HG02870 (cell line): ENCODE measurements at regions not wholly inside any gene's neighbourhood (a gene's known extent, or its start where the extent isn't known, plus 50 kb on each side); places are given as distances from the start of the nearest gene placed in this dataset.

Experiments used
- ATAC-seq: cut with Tn5 transposase; IDR thresholded peaks from one replicate; pipeline ENCODE4 v1.9.1; 2021; ENCODE audit warnings: mild to moderate bottlenecking, moderate library complexity; ENCODE audit not compliant: unreplicated experiment

DNA sequence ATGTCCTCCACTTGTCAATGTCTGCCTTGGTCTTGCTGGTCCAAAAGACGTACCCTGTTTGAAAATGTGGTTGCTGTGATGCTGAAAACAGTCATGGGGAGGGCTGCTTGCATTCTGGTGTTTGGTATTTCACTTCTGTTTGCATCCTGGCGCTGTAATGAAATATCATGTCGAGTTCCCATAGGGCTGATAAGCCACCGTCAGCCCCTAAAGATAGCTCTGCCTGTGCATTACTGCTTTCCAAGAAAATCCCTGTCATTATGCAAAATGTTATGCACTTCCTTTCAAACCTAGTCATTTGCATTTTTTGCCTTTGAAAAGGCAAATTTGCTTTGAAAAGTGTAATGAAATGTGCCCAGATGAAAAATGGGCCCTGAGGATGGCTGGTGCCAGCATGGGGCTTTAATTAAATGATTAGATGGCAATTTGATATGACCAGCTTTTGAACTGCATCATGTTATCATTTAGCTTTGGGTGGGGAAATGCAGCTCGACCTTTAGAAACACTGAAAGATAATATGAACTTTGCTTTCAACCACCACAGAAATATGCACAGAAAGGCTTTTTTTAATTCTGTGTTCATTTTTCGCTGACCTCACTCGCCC lies 374.4 kb upstream of the SGCD start:
- ATAC-seq: no peak

DNA sequence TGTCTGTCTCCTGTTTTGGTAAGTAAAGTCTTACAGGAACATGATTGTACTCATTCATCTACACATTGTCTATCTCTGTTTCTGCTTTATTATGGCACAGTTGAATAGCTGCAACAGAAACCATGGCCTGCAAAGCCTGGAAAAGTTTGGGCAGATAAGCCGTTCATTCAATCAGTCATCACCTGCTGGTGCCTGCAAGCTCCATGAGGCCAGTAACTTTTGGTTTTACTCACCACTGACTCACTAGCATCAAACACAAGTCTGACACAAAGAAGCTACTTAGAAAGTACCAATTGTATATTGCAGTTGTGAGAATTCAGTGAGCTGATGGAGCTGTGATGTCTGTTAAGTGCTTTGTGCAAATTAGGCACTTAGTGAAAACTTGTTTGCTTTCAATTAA lies 373.6 kb upstream of the SGCD start:
- no peak for ATAC-seq

DNA sequence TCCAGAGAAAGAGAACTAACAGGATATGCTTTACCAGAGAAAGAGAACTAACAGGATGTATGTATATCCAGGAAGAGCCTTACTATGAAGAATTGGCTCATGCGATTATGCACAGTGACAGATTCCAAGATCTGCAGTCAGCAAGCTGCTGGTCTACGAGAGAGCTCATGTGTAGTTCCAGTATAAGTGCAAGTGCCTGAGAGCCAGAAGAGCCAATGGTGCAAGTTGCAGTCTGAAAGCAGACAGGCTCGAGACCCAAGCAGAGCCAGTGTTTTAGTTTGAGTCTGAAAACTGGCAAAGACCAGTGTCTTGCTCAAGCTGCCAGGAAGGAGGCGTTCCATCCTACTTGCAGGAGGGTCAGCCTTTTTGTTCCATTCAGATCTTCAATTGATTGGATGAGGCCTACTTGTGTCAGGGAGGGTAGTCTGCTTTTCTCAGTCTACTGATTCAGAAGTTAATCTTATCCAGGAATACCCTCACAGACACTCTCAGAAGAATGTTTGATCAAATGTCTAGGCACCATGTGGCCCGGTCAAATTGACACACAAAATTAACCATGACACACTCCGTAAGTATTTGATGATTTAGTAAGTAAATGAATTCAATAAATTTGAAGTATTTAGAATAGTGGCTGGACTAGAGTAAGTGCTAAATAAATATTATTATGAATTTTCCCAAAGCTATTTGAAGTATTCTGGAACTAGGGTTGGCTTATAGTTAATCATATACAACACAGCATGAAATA lies 372.1 kb upstream of the SGCD start:
- ATAC-seq: no peak

DNA sequence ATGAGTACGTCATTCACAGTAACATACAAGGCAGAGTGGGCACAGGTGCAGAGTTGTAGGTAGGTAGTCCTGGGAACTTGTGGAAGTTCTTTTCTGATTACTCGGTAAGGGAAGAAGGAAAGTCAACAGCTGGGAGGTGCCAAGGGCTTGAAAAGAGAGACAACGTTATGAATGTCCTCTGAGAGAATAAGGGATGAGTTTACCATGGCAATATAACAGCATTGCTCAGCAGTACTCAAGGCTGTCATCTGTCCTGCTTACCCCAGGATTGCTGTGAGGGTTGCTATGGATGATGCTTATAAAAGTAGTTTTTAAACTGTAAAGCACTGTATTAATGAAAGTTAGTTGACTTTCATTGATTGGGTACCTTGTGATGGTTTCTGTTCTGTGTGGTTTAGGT lies 369.1 kb upstream of the SGCD start:
- ATAC-seq: no peak

DNA sequence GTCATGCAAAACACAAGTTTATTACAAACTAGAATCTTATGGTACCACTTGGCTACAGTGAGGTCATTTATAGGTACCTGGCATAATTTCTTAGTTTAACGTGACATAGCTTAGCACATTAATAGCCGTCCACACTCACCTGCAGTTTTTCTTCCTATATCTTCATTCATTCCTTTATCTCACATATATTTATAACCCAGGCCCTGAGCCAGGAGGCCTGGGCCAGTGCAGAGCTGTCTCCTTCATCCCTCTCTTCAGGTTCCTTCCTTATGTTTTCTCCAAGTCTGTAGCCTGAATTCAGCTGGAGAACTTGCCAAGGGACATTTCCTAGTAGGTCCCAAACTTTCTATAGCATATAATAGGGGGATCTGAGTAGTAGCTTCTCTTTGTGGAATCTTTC lies 367.9 kb upstream of the SGCD start:
- ATAC-seq: no peak

DNA sequence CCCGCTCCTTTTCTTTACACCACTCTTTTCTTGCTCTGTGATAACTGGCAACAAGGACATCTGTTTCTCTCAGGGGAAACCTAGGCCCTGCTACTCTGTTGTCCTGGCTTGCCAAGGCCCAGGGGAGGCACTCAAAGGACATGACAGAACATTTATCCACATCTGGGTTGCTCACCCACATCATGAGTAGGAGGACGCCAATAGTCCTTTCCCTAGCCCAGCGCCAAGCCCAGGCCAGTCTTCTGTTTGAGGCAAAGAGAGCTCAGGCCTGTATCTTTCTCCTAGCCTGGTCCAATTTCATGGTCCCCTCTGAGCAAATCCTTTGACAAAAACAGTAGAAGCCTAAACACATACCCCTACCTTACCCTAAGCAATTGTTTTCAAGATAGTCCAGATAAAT lies 366.8 kb upstream of the SGCD start:
- no peak for ATAC-seq

DNA sequence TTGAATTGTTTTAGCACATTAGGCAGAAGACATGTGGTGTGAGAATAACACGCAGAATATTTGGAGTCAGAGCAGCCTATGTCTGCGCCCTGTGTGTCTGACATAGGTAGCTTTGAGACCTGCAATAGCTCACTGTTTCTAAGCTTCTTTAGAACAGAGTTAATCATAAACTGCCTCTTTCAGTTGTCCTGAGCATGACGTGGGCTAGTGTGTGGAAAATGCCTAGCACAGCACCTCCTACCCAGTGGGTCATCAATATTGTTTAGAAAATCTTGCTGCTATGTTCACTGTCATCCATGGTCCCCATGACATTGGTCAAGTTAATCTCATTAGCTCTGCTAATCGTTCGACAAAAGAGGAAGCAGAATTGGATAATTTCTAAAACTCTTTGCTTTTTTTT lies 357.4 kb upstream of the SGCD start:
- no peak for ATAC-seq

DNA sequence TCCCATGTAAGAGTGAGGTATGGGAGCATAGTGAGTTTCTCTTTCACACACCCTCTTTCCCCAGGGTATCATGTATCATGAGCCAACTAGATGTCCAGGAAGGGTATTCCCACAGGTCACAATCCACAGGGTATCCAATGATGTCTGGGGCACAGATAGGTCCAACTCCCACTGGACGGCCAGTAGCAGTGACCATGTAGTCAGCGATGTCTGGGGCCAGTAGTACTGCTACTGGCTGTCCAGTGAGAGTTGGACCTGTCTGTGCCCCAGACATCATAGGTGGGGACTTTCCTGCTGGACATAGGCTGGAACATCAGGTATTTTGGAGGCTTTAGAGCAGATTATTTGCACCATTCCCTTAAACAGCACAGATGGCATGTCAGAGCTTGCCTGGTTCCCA lies 352.6 kb upstream of the SGCD start:
- ATAC-seq: no peak

DNA sequence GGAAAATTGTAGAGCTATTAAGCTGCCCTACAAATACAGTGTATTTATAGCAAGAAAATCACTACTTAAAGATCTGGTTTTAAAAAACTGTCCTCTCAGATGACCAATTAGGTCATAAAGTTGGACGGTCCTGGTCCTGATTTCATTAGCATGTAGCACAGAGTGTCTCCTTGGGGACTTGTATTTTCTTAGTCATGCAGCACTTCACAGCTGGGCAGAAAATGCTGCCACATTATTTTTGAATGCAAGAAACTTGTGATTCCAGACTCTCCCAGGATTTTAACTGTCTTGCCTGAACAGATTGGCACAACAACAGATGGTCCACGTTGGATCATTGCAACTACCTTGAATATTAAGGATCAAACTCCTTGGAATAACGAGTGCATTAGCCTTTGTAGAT lies 348.1 kb upstream of the SGCD start:
- no peak for ATAC-seq

DNA sequence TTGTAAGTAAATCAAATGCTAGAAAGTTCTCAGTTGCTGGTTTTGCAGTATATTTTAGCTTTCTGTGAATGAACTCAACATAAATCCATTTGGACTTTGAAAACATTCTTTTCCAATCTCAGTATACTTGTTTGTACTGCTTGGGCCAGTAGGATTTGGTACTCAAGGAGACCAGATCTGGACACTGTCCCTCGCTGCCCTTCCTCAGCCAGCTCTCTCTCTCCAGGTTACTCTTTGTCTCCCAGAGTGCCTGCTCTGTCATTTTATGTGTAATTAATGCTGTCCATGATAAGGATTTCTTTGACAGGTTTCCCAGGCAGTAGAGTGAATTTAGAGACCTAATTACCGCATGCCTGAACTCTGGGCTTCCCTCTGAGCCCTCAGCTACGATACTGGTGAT lies 344.6 kb upstream of the SGCD start:
- no peak for ATAC-seq

DNA sequence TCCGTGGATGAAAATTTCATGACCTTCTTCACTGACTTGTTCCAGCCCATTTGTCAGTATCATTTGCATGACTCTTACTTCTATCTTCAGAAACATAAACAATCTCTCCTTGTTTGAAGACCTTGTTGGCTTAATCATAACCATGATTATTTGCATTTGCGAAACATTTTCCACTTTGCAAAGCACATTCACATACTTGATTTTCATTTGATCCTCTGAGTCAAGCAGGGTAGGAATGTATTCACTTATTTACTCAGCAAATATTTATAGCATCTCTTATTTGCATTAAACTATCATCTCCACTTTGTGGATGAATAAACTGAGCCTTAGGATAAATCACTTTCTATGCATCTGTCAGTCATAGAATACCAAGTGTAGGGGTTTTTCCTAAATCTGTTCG lies 343.0 kb upstream of the SGCD start:
- no peak for ATAC-seq

DNA sequence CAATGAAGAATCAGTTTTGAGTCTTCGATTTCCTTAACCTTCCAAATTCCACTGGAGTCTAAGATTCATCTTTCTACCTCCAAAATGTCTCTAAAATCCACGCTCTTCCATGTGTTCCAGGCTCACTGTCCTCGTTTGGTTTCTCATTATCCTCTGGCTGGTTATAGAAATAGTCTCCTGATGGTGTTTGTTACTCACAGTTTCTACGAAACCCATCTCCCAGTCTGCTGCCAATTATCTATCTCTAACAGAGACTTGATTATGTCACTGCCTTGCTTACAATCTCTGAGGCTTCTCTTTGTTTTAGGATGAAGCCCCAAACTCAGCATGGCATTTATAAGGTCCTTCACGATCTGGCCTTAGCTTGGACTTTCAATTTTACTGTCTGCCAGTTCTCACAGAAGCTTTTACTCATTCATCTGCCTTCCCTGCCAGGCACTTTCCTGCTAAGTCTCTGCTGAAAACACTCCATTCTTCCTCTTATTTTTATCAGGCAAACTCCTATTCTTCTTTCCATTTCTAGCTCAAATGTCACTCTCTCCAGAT lies 339.6 kb upstream of the SGCD start:
- ATAC-seq: no peak

DNA sequence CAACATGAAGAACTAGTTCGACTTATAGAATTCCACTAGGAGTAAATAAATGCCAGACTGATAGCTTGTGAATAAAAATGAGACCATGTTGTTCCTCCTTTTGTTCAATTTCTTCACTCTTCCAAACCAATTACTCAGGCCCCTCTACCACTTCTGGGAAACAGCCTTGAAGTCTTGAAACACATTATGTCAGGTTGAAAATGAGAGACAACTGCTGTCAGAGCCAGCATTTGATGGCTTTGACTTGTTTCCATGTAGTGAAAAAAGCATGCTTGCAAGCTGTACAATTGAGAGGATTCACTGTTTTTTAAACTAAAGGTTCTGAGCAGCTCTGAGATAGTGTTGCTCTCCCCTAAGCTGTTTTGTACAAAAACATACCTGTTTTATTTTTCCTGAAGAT lies 337.1 kb upstream of the SGCD start:
- no peak for ATAC-seq

DNA sequence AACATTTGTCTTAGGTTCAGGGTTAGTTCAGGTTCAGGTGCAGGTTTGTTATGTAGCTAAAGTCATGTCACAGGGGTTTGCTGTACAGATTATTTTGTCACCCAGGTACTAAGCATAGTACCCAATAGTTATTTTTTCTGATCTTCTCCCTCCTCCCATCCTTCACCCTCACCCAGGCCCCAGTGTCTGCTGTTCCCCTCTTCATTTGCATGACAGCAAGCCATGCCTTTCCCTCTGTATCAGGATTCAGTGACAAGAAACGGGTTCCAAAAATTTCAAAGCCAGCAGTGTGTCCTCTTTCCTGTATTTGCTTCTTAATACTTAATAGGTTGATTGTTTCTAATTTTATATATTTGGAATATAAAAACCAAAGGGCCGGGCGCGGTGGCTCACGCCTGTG lies 330.8 kb upstream of the SGCD start:
- ATAC-seq: no peak

DNA sequence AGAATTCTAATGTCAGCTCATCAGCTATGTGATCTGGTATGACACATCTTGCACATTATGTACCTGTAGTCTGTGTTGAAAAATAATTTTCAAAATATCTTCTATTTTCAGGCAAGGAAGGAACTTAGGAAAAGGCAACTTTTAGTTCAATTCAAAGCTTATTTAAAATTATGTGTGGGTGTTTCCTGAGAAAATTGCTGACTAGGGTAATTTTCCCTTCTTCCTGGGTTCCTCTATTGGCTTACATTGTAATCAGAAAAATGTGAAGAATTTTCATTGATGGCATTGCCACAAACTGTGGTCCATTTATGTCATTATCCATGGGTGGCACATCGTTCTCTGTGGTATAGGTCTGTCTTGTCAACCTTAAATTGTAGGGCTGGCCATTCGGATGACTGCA lies 328.7 kb upstream of the SGCD start:
- no peak for ATAC-seq

DNA sequence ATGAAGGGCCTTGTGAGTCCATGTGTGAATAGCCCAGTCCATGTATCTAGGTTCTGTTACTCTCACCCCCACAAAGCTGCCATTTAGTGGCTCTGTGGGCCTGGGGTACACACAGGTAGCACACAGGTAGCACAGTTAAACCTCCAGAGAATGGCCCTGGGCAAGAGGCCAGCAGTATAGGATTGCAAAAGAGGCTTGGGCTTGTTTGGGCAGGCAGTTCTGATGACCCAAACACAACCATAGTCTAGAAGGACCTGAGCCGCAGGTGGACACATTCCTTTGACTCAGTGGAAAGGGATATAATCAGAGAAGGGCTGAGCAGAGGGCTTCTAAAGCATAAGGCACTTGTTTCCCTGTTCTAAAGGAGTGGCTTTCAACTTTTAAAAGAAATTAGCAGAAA lies 326.8 kb upstream of the SGCD start:
- no peak for ATAC-seq

DNA sequence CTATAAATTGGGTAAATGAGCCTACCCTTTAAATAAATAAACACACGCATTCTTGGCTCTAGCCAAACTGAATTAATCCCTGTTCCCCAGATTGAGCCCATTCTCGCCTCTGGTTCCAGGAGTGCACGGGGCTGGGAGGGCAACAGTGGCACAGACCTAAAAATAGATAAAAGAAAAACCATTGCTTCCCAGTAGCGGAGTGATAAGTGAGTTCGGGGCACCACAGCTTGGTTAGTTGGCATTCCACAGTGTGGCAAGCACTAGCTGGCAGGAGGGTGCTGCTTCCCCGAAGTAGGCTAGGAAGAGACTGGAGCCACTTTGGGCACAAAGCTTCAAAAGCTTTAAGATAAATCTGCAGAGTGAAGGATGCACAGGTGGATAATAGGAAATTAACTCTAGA lies 322.2 kb upstream of the SGCD start:
- no peak for ATAC-seq

DNA sequence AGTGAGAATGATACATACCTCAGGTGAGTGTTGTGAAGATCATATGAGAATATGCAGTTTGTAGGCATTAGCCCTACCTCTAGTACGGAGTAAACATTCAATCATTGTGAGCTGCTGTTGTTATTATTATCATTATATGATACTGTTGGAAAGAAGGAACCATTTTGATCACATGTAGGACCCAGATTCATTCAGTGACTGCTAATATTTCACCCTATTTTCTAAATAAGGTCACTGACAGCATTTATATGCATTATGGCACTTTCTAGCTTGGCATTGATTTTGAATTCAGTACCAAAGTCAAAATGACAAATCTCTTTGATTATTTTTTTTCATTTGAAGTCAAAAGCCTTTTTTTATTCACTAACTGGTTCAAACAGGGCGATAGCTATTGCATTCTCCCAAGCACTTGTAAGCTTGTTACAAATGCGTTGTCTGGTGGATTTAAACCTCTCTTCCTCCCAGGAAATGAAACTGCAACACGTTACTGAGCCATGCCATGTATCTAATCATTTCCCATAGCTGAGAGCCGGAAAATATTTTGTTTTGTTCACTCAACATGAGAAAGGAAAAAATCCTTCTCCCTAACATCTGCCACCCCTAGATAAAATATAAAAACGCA lies 320.8 kb upstream of the SGCD start:
- no peak for ATAC-seq

DNA sequence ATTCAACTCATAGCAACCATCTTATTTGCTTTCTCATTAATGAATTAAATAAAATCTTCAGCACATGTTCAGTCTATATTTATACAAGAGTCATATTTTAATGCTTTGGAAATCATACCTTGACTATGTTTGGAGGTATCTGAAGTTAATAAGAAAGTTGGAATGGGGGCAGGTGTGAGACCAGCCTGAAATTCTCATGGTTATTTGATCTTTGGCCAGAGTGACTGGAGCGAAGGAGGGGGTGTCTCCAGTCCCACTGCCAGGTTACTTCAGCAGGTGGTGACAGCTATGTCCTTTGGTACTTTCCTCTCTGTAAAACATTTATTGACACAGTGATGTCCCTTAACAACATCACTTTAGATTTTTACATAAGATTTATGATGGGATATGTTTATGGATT lies 318.1 kb upstream of the SGCD start:
- no peak for ATAC-seq

DNA sequence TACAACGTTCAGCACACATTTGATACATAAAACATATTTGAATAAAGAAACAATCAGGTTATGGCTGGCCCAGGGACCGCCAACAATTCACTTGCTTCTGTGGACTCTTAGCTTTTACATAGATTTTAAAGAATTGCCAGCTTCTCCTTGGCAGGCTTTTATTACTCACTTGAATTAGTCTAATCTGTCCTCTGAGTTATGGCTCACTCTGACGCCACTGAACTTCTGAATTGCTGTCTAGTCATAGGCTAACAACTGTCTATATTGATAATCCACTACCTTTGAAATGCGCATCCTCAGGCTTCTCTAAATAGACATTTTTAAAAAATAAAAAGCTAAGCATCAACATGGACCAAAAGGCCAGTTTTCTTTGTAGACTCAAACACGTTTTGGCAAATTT lies 317.4 kb upstream of the SGCD start:
- no peak for ATAC-seq

DNA sequence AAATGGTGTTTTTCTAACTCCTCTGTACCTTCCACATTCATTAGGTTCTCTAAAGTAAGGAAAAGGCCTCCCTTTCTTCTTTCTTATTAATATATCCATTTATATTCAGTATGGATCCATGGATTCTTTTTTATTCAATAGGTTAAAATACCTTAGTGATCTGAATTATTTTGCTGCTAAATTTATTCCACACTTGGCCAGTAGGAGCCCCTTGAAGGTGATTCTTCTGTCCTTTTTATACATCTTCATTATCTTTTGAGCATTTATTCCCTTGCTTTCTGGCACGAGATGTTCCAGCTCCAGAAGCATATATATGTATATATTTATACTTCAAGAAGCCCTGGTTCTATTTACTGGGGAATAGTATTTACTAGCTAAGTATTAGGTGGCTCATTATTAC lies 311.8 kb upstream of the SGCD start:
- ATAC-seq: no peak

DNA sequence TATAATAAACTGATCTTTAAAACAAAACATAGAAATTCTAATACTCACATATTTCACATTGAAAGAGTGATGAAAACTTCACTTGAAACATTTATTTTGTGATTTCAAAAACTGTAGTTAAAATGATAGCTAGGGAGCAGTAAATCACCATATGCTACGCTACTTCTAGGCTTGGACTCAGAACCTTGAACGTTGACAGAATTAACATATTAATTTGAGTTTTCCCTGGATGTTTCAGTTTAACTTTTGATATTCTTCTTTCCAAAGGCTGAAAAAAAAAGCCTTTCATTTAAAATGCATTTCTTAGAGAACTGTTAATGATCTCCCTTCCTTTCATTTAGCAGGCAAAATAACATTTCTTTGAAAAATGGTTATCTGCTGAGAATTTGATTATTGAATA lies 307.8 kb upstream of the SGCD start:
- ATAC-seq: no peak
